Uterus (tissue), 3 donors: ENCODE measurements at regions not wholly inside any gene's neighbourhood (a gene's known extent, or its start where the extent isn't known, plus 50 kb on each side); places are given as distances from the start of the nearest gene placed in this dataset.

ENCODE experiments used
- DNase-seq, 2 donors: peaks; one replicate each; pipeline ENCODE4 v3.0.0-alpha.2; 2019 to 2020
- H3K27ac ChIP-seq, 2 donors: fragments of 200-600 bp; sonication (generic); 1 replicate in 1 of 2; 2 replicates in 1 of 2; pipeline ENCODE4 v1.5.1; 2016 to 2018
- H3K27me3 ChIP-seq, 2 donors: fragments of 200-600 bp; sonication (generic); one replicate each; pipeline ENCODE4 v1.5.1; 2018 to 2019; ENCODE audit warnings: control low read depth in 1 of 2
- H3K36me3 ChIP-seq, 2 donors: fragments of 200-600 bp; sonication (generic); one replicate each; pipeline ENCODE4 v1.5.1; 2019; ENCODE audit warnings: control low read depth in 1 of 2
- H3K4me1 ChIP-seq, 2 donors: fragments of 200-600 bp; sonication (generic); one replicate each; pipeline ENCODE4 v1.5.1; 2018 to 2019; ENCODE audit warnings: control low read depth in 1 of 2
- H3K4me3 ChIP-seq, 2 donors: fragments of 200-600 bp; sonication (generic); 1 replicate in 1 of 2; 2 replicates in 1 of 2; pipeline ENCODE4 v1.5.1; 2018 to 2019; ENCODE audit warnings: mild to moderate bottlenecking in 1 of 2
- H3K9me3 ChIP-seq, 2 donors: fragments of 200-600 bp; sonication (generic); one replicate each; pipeline ENCODE4 v1.5.1; 2019; ENCODE audit warnings: control low read depth in 1 of 2
- CTCF ChIP-seq, 4 experiments: fragments of 200-600 bp in 2 of 4; fragments of 450-650 bp in 2 of 4; sonication (generic) in 2 of 4; IDR thresholded peaks; one replicate each; pipeline ENCODE4 v1.5.1; 2016 to 2019; ENCODE audit warnings: antibody characterized with exemption in 4 of 4, mild to moderate bottlenecking in 2 of 4, moderate library complexity in 1 of 4
- POLR2A ChIP-seq, 2 donors: fragments of 450-650 bp; IDR thresholded peaks; one replicate each; pipeline ENCODE4 v1.6.1; 2016; ENCODE audit warnings: antibody characterized with exemption in 2 of 2, mild to moderate bottlenecking in 1 of 2, moderate library complexity in 1 of 2
- intact Hi-C: fragments of 100-400 bp; cut with DNase I; formaldehyde crosslinking; loops from one replicate; pipeline ENCODE4 v1.15.1; 2023; ENCODE audit warnings: low total_unique reads
- donor health status: DM: yes; HTN: yes; CAD: no.

GRCh38 chr12:127327986-127328385 is 939.0 kb upstream of the TMEM132C start:
- no peaks in the 10 kb centered on the region for H3K27me3 ChIP-seq
- no peaks in the 10 kb centered on the region for H3K9me3 ChIP-seq
- no peak for TF ChIP-seq CTCF (IDR thresholded peaks at IDR 0.05)
- H3K27ac ChIP-seq, result no peak overlapping the region
- H3K4me3 ChIP-seq, result no peak overlapping the region
- H3K36me3 ChIP-seq, result no peaks in the 10 kb centered on the region
- H3K4me1 ChIP-seq, result no peaks in the 10 kb centered on the region
- intact Hi-C loops, result no loop called here
- no peak for DNase-seq

- Histone ChIP-seq H3K9me3 (no peaks in the 10 kb centered on the region), H3K27me3 (no peaks in the 10 kb centered on the region), H3K4me3 (no peak overlapping the region), H3K4me1 (no peaks in the 10 kb centered on the region), H3K27ac (no peak overlapping the region), H3K36me3 (no peaks in the 10 kb centered on the region)
- intact Hi-C loops, result no loop called here
- TF ChIP-seq POLR2A (IDR thresholded peaks at IDR 0.05) (no peak), CTCF (IDR thresholded peaks at IDR 0.05) (no peak)
- DNase-seq, result no peak
These were observed 938.1 kb upstream of the TMEM132C start for GRCh38 chr12:127328867-127329266.

- no peak overlapping the region for H3K27ac ChIP-seq
- intact Hi-C loops, result no loop called here
- no peak for DNase-seq
These were observed 932.6 kb upstream of the TMEM132C start for GRCh38 chr12:127334365-127334764.

GRCh38 chr12:127334912-127335644 is 931.9 kb upstream of the TMEM132C start:
- H3K4me3 ChIP-seq, result no peak overlapping the region
- no peaks in the 10 kb centered on the region for H3K9me3 ChIP-seq
- no peaks in the 10 kb centered on the region for H3K4me1 ChIP-seq
- no peak for TF ChIP-seq POLR2A (IDR thresholded peaks at IDR 0.05)
- no peak for TF ChIP-seq CTCF (IDR thresholded peaks at IDR 0.05)
- H3K36me3 ChIP-seq, result no peaks in the 10 kb centered on the region
- DNase-seq, result no peak
- H3K27ac ChIP-seq, result no peak overlapping the region
- no peaks in the 10 kb centered on the region for H3K27me3 ChIP-seq
- intact Hi-C loops, result no loop called here

More at GRCh38 chr12:127334365-127334764, 932.6 kb upstream of the TMEM132C start:
- Histone ChIP-seq H3K9me3 (no peaks in the 10 kb centered on the region), H3K4me1 (no peaks in the 10 kb centered on the region), H3K4me3 (no peak overlapping the region), H3K27me3 (no peaks in the 10 kb centered on the region), H3K36me3 (no peaks in the 10 kb centered on the region)
- TF ChIP-seq CTCF (IDR thresholded peaks at IDR 0.05), result no peak
- no peak for TF ChIP-seq POLR2A (IDR thresholded peaks at IDR 0.05)

- Histone ChIP-seq H3K4me3 (no peak overlapping the region), H3K27ac (no peak overlapping the region), H3K27me3 (no peaks in the 10 kb centered on the region), H3K4me1 (no peaks in the 10 kb centered on the region), H3K9me3 (no peaks in the 10 kb centered on the region), H3K36me3 (no peaks in the 10 kb centered on the region)
- no peak for DNase-seq
- TF ChIP-seq POLR2A (IDR thresholded peaks at IDR 0.05) (no peak), CTCF (IDR thresholded peaks at IDR 0.05) (no peak)
- intact Hi-C loops, result no loop called here
These were observed 930.6 kb upstream of the TMEM132C start for GRCh38 chr12:127336416-127336815.
